ENCODE measurements at regions not wholly inside any gene's neighbourhood (a gene's known extent, or its start where the extent isn't known, plus 50 kb on each side); places are given as distances from the start of the nearest gene placed in this dataset.

GRCh38 chr10:81000781-81001180 is 463.1 kb downstream of the SH2D4B start:
- TF ChIP-seq ZFP30 (CRISPR knock-in tag; IDR thresholded peaks at IDR 0.05) (no peak), ZC3H10 (CRISPR knock-in tag; IDR thresholded peaks at IDR 0.05) (no peak), TOX (CRISPR knock-in tag; IDR thresholded peaks at IDR 0.05; ENCODE audit: borderline replicate concordance) (no peak), ZNF8 (CRISPR knock-in tag; IDR thresholded peaks at IDR 0.05) (no peak), CSDC2 (CRISPR knock-in tag; IDR thresholded peaks at IDR 0.05) (no peak), PATZ1 (CRISPR knock-in tag; IDR thresholded peaks at IDR 0.05; ENCODE audit: borderline replicate concordance) (no peak), ZNF70 (CRISPR knock-in tag; IDR thresholded peaks at IDR 0.05) (no peak), PPARA (CRISPR knock-in tag; IDR thresholded peaks at IDR 0.05; ENCODE audit: borderline replicate concordance) (no peak), ARNTL (CRISPR knock-in tag; IDR thresholded peaks at IDR 0.05; ENCODE audit: borderline replicate concordance, low read depth) (no peak), RARB (CRISPR knock-in tag; IDR thresholded peaks at IDR 0.05) (no peak), OSR1 (CRISPR knock-in tag; IDR thresholded peaks at IDR 0.05) (no peak), ISL1 (CRISPR knock-in tag; IDR thresholded peaks at IDR 0.05) (no peak), CREB5 (CRISPR knock-in tag; IDR thresholded peaks at IDR 0.05; ENCODE audit: low read depth) (no peak), ESRRG (CRISPR knock-in tag; IDR thresholded peaks at IDR 0.05) (no peak)
